ENCODE measurements at regions not wholly inside any gene's neighbourhood (a gene's known extent, or its start where the extent isn't known, plus 50 kb on each side); places are given as distances from the start of the nearest gene placed in this dataset.

DNA sequence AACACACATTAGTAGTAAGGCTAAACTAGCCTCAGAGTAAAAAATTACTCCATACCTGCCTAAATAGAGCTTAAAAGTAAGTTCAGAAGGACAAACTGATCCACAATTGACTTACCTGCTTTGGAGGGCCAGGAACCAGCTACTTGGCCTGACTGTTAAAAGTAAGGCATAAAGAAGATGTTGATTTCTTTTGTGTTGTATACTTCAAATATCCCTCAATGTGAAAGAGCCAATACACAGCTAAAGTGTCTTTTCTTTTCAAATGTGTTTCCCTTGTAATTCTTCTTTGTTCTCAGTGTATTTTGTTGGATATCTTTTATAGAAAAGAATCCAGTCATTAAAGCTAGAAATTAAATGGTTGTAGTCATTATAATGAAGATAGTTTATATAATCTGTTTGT lies 171.1 kb downstream of the TANC2 start:
- H3K4me1 ChIP-seq (ENCODE audit: insufficient read depth) = no peaks in the 10 kb centered on the region
- H3K27ac ChIP-seq = no peak overlapping the region
- no peaks in the 10 kb centered on the region for H3K36me3 ChIP-seq
- no peaks in the 10 kb centered on the region for H3K27me3 ChIP-seq
- intact Hi-C loops (cut with DNase I) = no loop called here
- DNase-seq = no peak
- H3K4me3 ChIP-seq = no peak overlapping the region
- no peaks in the 10 kb centered on the region for H3K9me3 ChIP-seq
- TF ChIP-seq, protein P1, sequence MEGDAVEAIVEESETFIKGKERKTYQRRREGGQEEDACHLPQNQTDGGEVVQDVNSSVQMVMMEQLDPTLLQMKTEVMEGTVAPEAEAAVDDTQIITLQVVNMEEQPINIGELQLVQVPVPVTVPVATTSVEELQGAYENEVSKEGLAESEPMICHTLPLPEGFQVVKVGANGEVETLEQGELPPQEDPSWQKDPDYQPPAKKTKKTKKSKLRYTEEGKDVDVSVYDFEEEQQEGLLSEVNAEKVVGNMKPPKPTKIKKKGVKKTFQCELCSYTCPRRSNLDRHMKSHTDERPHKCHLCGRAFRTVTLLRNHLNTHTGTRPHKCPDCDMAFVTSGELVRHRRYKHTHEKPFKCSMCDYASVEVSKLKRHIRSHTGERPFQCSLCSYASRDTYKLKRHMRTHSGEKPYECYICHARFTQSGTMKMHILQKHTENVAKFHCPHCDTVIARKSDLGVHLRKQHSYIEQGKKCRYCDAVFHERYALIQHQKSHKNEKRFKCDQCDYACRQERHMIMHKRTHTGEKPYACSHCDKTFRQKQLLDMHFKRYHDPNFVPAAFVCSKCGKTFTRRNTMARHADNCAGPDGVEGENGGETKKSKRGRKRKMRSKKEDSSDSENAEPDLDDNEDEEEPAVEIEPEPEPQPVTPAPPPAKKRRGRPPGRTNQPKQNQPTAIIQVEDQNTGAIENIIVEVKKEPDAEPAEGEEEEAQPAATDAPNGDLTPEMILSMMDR (IDR thresholded peaks at IDR 0.05) = no peak
- TF ChIP-seq POLR2A (IDR thresholded peaks at IDR 0.05) = no peak
- TF ChIP-seq EP300 (IDR thresholded peaks at IDR 0.05) = no peak

- no peak overlapping the region for H3K4me3 ChIP-seq
- no peak overlapping the region for H3K27ac ChIP-seq
- DNase-seq = no peak
- 76 to 88% (median 82%) methylated on average over 3 of the region's 3 CpGs for WGBS, 3 donors
- H3K9me3 ChIP-seq = no peaks in the 10 kb centered on the region
- no peaks in the 10 kb centered on the region for H3K27me3 ChIP-seq
- no peaks in the 10 kb centered on the region for H3K36me3 ChIP-seq
- TF ChIP-seq POLR2A (IDR thresholded peaks at IDR 0.05) = no peak
- TF ChIP-seq, protein P1 (IDR thresholded peaks at IDR 0.05) = no peak
- TF ChIP-seq EP300 (IDR thresholded peaks at IDR 0.05) = no peak
- intact Hi-C loops (cut with DNase I) = no loop called here
- H3K4me1 ChIP-seq (ENCODE audit: insufficient read depth) = no peaks in the 10 kb centered on the region
These were observed 172.7 kb downstream of the TANC2 start for GRCh38 chr17:63138713-63139112.

DNA sequence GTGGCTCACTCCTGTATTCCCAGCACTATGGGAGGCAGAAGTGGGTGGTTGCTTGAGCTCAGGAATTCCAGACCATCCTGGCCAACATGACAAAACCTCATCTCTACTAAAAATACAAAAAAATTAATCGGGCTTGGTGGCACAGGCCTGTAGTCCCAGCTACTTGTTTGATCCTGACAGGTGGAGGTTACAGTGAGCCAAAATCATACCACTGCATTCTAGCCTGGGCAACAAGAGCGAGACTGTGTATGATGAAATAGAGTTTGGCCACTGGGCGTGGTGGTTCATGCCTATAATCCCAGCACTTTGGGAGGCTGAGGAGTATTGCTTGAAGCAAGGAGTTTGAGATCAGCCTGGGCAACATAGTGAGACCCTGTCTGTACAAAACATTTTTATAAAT lies 173.3 kb downstream of the TANC2 start:
- no peak for TF ChIP-seq POLR2A (IDR thresholded peaks at IDR 0.05)
- TF ChIP-seq, protein P1 (IDR thresholded peaks at IDR 0.05) = no peak
- no peak for TF ChIP-seq EP300 (IDR thresholded peaks at IDR 0.05)
- no peaks in the 10 kb centered on the region for H3K4me1 ChIP-seq (ENCODE audit: insufficient read depth)
- H3K27ac ChIP-seq = no peak overlapping the region
- no peak for DNase-seq
- 96 to 99% (median 97%) methylated on average over 3 of the region's 3 CpGs for WGBS, 3 donors
- intact Hi-C loops (cut with DNase I) = no loop called here
- H3K36me3 ChIP-seq = no peaks in the 10 kb centered on the region
- H3K4me3 ChIP-seq = no peak overlapping the region
- no peaks in the 10 kb centered on the region for H3K27me3 ChIP-seq
- H3K9me3 ChIP-seq = no peaks in the 10 kb centered on the region

- no peak for DNase-seq
- H3K4me1 ChIP-seq (ENCODE audit: insufficient read depth) = no peaks in the 10 kb centered on the region
- WGBS, 3 donors = 28 to 44% (median 34%) methylated on average over 1 of the region's 1 CpG
- no peak overlapping the region for H3K4me3 ChIP-seq
- H3K27me3 ChIP-seq = no peaks in the 10 kb centered on the region
- H3K36me3 ChIP-seq = no peaks in the 10 kb centered on the region
- TF ChIP-seq, protein P1 (IDR thresholded peaks at IDR 0.05) = no peak
- no peak for TF ChIP-seq EP300 (IDR thresholded peaks at IDR 0.05)
- H3K27ac ChIP-seq = no peak overlapping the region
- no peaks in the 10 kb centered on the region for H3K9me3 ChIP-seq
- intact Hi-C loops (cut with DNase I) = no loop called here
These were observed 174.2 kb downstream of the TANC2 start for GRCh38 chr17:63140255-63140654.

- Histone ChIP-seq H3K27ac (no peak overlapping the region), H3K4me3 (no peak overlapping the region), H3K9me3 (no peaks in the 10 kb centered on the region), H3K4me1 (ENCODE audit: insufficient read depth) (no peaks in the 10 kb centered on the region), H3K27me3 (no peaks in the 10 kb centered on the region), H3K36me3 (no peaks in the 10 kb centered on the region)
- 92 to 97% (median 95%) methylated on average over 1 of the region's 1 CpG for WGBS, 3 donors
- no peak for DNase-seq
- intact Hi-C loops (cut with DNase I) = no loop called here
- TF ChIP-seq EP300 (IDR thresholded peaks at IDR 0.05) = no peak
- TF ChIP-seq, protein P1 (IDR thresholded peaks at IDR 0.05) = no peak
These were observed 176.8 kb downstream of the TANC2 start for GRCh38 chr17:63142836-63143235.

Measured in ovary (tissue), 7 donors.